ENCODE measurements at regions not wholly inside any gene's neighbourhood (a gene's known extent, or its start where the extent isn't known, plus 50 kb on each side); places are given as distances from the start of the nearest gene placed in this dataset.

GRCh38 chr3:99409961-99410360 lies 228.4 kb upstream of the COL8A1 start:
- Histone ChIP-seq H3K4me2 (ENCODE audit: extremely low read depth, insufficient read depth, low read length) (no peak overlapping the region), H3K4me1 (ENCODE audit: control insufficient read depth, extremely low read depth, insufficient read depth, low read length) (peaks cover 9% of the 10 kb centered on the region), H3K9me3 (ENCODE audit: control insufficient read depth, insufficient read depth, low read depth, low read length) (no peaks in the 10 kb centered on the region), H3K79me2 (ENCODE audit: control insufficient read depth, insufficient read depth, low read length) (no peaks in the 10 kb centered on the region), H3K9ac (ENCODE audit: insufficient read depth, low read length) (no peak overlapping the region), H2AFZ (ENCODE audit: low read length) (no peak overlapping the region), H3K4me3 (replicated peaks in 1 of 4; ENCODE audit: control extremely low read depth in 1 of 4, insufficient read depth in 1 of 4, low read depth in 3 of 4, low read length in 4 of 4) (no peak overlapping the region), H4K20me1 (ENCODE audit: control insufficient read depth, extremely low read depth, insufficient read depth, low read length) (no peaks in the 10 kb centered on the region), H3K27ac (ENCODE audit: insufficient read depth, low read length) (no peak overlapping the region), H3K27me3 (ENCODE audit: control insufficient read depth, insufficient read depth, low read length) (no peaks in the 10 kb centered on the region), H3K36me3 (ENCODE audit: control insufficient read depth, insufficient read depth, low read length) (no peaks in the 10 kb centered on the region)
- TF ChIP-seq CTCF (conservative IDR thresholded peaks at IDR 0.05 in 1 of 2, IDR thresholded peaks at IDR 0.05 in 1 of 2; ENCODE audit: low read depth in 1 of 2, low read length in 2 of 2) (no peak), EZH2 (IDR thresholded peaks at IDR 0.05; ENCODE audit: low read length, missing control alignments) (no peak)
- DNase-seq (ENCODE audit: low read depth in 2 of 2), result no peak

- peak; percentile 40 to 68 for DNase-seq (ENCODE audit: low read depth in 2 of 2)
- TF ChIP-seq EZH2 (IDR thresholded peaks at IDR 0.05; ENCODE audit: low read length, missing control alignments), result no peak
- TF ChIP-seq CTCF (conservative IDR thresholded peaks at IDR 0.05 in 1 of 2, IDR thresholded peaks at IDR 0.05 in 1 of 2; ENCODE audit: low read depth in 1 of 2, low read length in 2 of 2), result no peak
- Histone ChIP-seq H3K4me3 (replicated peaks in 1 of 4; ENCODE audit: control extremely low read depth in 1 of 4, insufficient read depth in 1 of 4, low read depth in 3 of 4, low read length in 4 of 4) (no peak overlapping the region), H3K27me3 (ENCODE audit: control insufficient read depth, insufficient read depth, low read length) (no peaks in the 10 kb centered on the region), H4K20me1 (ENCODE audit: control insufficient read depth, extremely low read depth, insufficient read depth, low read length) (no peaks in the 10 kb centered on the region), H3K36me3 (ENCODE audit: control insufficient read depth, insufficient read depth, low read length) (no peaks in the 10 kb centered on the region), H3K4me1 (ENCODE audit: control insufficient read depth, extremely low read depth, insufficient read depth, low read length) (peaks cover 3% of the 10 kb centered on the region), H3K9ac (ENCODE audit: insufficient read depth, low read length) (no peak overlapping the region), H3K9me3 (ENCODE audit: control insufficient read depth, insufficient read depth, low read depth, low read length) (no peaks in the 10 kb centered on the region), H3K27ac (ENCODE audit: insufficient read depth, low read length) (no peak overlapping the region), H2AFZ (ENCODE audit: low read length) (no peak overlapping the region), H3K79me2 (ENCODE audit: control insufficient read depth, insufficient read depth, low read length) (no peaks in the 10 kb centered on the region), H3K4me2 (ENCODE audit: extremely low read depth, insufficient read depth, low read length) (no peak overlapping the region)
Measured at GRCh38 chr3:99407257-99407656, 231.1 kb upstream of the COL8A1 start.

- no peak for DNase-seq (ENCODE audit: low read depth in 2 of 2)
- Histone ChIP-seq H3K9ac (ENCODE audit: insufficient read depth, low read length) (no peak overlapping the region), H3K4me2 (ENCODE audit: extremely low read depth, insufficient read depth, low read length) (no peak overlapping the region), H3K4me1 (ENCODE audit: control insufficient read depth, extremely low read depth, insufficient read depth, low read length) (no peaks in the 10 kb centered on the region), H2AFZ (ENCODE audit: low read length) (no peak overlapping the region), H3K9me3 (ENCODE audit: control insufficient read depth, insufficient read depth, low read depth, low read length) (no peaks in the 10 kb centered on the region), H3K27me3 (ENCODE audit: control insufficient read depth, insufficient read depth, low read length) (no peaks in the 10 kb centered on the region), H3K27ac (ENCODE audit: insufficient read depth, low read length) (no peak overlapping the region), H3K79me2 (ENCODE audit: control insufficient read depth, insufficient read depth, low read length) (no peaks in the 10 kb centered on the region), H4K20me1 (ENCODE audit: control insufficient read depth, extremely low read depth, insufficient read depth, low read length) (no peaks in the 10 kb centered on the region), H3K4me3 (replicated peaks in 1 of 4; ENCODE audit: control extremely low read depth in 1 of 4, insufficient read depth in 1 of 4, low read depth in 3 of 4, low read length in 4 of 4) (no peak overlapping the region), H3K36me3 (ENCODE audit: control insufficient read depth, insufficient read depth, low read length) (no peaks in the 10 kb centered on the region)
- TF ChIP-seq EZH2 (IDR thresholded peaks at IDR 0.05; ENCODE audit: low read length, missing control alignments) (no peak), CTCF (conservative IDR thresholded peaks at IDR 0.05 in 1 of 2, IDR thresholded peaks at IDR 0.05 in 1 of 2; ENCODE audit: low read depth in 1 of 2, low read length in 2 of 2) (no peak)
Measured at GRCh38 chr3:99402755-99403154, 235.6 kb upstream of the COL8A1 start.
